HCEC 1CT (cell line): ENCODE measurements at regions not wholly inside any gene's neighbourhood (a gene's known extent, or its start where the extent isn't known, plus 50 kb on each side); places are given as distances from the start of the nearest gene placed in this dataset.
"Not testable (repeated sequence)": the region's sequence is repeated elsewhere in the genome, so short reads cannot be mapped to it uniquely, and the experiment has no call there.

Source experiments
- DNase-seq: peaks from one replicate; pipeline ENCODE4 v3.0.0-alpha.2; 2017

DNA sequence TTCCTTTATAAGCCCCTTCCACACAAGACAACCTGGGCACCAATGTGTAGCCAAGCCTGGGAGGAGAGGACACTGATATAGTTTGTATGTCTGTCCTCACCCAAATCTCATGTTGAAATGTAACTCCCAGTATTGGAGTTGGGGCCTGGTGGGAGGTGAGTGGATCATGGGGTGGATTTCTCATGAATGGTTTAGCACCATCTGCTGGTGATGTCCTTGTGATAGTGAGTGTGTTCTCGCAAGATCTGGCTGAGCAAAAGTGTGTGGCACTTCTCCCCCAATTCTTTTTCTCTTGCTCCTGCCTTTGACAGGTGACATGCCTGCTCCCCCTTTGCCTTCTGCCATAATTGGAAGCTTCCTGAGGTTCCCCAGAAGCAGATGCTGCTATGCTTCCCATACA is 135.8 kb downstream of the USP31 start:
- no peak for DNase-seq

GRCh38 chr16:23009075-23009474 is 140.2 kb downstream of the USP31 start:
- DNase-seq, result no peak

DNA sequence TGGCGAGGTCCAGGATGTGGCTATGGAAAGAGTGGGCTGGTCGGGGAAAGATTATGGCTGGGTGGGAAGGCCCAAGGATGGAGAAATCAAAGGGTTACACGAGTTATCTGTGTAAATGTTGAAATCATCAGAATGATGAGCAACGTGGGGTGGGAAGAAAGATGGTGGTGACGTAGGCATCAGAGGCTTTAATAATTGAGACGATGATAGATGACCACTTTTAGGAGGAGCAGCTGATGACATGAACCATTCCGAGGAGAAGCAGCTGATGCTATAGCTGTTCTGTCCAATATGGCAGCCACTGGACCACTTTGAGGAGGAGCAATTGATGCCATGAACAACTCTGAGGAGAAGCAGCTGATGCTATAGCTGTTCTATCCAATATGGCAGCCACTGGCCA is 141.2 kb downstream of the USP31 start:
- no peak for DNase-seq

DNA sequence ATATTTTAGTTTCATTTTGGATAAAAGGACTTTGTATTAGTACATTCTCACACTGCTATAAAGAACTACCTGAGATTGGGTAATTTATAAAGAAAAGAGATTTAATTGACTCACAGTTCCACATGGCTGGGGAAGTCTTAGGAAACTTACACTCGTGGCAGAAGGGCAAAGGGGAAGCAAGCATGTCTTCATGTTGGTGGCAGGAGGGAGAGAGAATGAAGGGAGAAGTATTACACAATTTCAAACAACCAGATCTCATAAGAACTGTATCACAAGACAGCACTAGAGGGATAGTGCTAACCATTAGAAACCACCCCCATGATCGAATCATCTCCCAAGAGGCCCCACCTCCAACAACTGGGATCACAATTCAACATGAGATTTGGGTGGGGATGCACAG is 142.9 kb downstream of the USP31 start:
- DNase-seq, result no peak

DNA sequence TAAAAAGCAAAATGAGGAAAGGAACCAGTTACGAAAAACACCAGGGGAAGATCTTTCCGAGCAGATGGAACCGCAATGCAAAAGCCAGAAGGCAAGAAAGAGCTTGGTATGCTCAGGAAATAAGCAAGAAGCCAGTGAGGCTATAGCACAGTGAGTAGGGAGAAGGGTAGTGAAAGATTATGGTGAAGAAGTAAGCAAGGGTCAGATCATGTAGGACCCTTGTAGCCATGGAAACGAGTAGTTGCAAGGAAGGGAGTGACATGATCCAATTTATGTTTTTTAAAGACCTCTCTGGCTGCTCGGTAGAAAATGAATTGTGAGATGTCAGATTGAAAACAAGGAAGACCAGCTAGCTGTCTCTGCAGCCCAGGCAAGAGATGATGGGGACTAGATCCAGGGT is 143.3 kb downstream of the USP31 start:
- no peak for DNase-seq

- DNase-seq, result no peak
These were observed 159.7 kb downstream of the USP31 start for GRCh38 chr16:22989598-22989997.

DNA sequence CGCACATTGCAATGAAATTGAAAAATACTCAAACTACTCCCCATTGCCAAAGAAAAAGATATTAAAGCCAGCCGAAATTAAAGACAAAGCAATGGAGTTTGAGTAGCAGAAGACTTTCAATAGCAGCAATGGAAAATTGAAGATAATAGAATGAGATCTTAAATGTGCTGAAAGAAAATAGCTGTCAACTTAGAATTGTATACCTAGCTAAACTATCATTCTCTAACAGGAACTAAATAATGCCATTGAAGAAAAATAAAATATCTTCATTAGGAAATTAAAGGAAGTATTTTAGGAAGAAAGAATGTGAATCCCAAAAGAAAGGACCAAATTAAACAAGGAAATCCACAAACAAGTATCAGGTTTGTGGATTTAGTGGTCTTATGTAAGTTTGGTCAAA is 165.6 kb downstream of the USP31 start:
- no peak for DNase-seq

DNA sequence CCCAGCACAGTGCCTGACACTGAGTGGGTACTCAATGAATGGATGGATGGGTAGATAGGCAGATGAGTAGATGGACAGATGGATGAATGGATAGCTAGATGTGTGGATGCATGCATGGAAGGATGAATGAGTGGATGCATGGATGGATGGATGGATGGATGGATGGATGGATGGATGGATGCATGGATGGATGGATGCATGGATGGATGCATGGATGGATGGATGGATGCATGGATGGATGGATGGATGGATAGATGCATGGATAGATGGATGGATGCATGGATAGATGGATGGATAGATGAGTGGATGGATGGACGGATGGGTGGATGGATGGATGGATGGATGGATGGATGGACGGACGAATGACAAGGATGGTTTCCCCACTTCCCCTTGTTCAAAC is 166.6 kb downstream of the HS3ST2 start:
- not testable (repeated sequence) for DNase-seq

GRCh38 chr16:22979038-22979437 is 165.1 kb downstream of the HS3ST2 start:
- no peak for DNase-seq

DNA sequence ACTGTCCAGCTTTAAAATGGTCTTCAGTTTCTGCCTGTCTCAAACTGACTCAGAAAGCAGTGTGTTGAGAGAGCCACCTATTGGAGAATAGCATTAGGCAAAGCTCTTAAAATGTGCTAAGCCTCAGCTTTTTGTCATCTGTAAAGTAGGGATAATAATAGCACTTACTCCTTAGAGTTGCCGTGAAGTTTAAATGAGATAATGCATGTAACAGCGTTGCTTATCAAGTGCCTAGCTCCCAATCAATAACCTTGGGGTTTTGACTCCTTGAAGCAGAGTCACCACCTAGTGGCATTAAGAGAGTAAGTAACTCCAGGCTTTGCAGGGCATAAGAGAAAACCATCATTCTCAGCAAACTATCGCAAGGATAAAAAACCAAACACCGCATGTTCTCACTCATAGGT is 163.3 kb downstream of the HS3ST2 start:
- DNase-seq, result peak; percentile 7

DNA sequence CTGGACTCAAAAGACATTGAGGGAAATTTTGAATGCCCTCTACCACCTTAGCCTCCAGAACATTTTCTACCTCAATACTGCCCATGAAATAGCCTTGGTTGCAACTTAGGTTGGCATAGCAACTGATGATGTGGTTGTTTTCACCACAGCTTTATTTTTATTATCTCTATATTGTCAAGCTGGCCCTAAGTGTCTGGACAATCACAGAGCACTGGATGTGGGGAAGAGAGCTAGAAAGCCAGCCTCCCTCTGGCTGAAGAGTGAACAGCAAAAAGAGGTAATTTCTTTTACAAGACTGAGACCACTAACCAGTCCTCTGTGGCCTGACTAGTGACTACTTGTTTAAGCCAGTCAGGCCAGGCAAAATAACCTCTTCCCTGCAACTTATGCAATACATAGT is 159.6 kb downstream of the HS3ST2 start:
- DNase-seq, result no peak

DNA sequence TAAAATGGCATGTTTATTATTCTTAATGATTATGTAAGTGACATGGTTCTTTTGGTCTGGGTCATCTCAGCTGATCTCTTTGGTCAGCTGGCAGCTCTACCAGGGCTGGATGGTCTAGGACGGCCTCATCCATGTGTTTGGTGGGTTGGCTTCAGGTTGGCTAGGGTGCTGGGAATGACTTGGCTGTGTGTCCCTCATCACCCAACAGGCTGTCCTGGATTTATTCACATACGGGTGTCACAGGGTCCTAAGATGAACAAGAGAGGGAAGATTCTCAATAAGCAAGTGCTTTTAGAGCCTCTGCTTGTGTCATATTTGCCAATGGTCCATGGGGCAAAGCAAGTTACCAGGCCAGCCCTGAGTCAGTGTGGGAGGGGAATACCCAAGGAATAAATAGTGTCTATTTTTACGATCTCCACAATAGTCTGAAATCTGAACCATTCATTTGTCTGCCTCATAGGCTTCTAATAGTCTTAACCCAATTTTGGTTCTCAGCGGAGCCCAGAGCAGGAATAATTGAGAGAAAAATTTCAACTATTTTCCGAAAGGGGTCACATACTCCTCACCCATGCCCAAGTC is 157.5 kb downstream of the HS3ST2 start:
- DNase-seq, result no peak

GRCh38 chr16:22970209-22970865 is 156.4 kb downstream of the HS3ST2 start:
- no peak for DNase-seq

DNA sequence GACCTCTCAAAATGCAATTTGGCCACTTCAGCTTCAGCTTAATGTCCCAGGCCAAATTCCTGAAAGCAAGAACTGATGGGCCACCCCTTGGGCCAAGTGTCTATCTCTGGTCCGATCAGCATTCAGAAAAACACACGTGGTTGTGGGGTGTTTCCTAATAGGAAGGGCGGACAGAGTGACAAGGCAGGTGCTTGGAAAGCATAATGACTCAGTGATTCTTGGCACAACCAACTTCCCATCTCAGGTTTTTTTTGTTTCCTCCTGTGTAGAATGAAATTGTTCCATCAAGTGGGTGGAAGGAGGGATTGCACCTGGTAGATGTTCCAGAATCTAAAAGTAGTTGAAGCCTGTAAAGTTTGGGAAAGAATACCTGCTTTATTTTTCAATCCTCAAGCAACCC is 155.6 kb downstream of the HS3ST2 start:
- DNase-seq, result no peak

- no peak for DNase-seq
These were observed 155.0 kb downstream of the HS3ST2 start for GRCh38 chr16:22968931-22969330.

- DNase-seq, result no peak
These were observed 153.6 kb downstream of the HS3ST2 start for GRCh38 chr16:22967521-22968095.
